Progenitor cell of endocrine pancreas (in vitro differentiated cells): ENCODE measurements at regions not wholly inside any gene's neighbourhood (a gene's known extent, or its start where the extent isn't known, plus 50 kb on each side); places are given as distances from the start of the nearest gene placed in this dataset.
"Not testable (repeated sequence)": the region's sequence is repeated elsewhere in the genome, so short reads cannot be mapped to it uniquely, and the experiment has no call there.

Experiments
- DNase-seq: peaks from one replicate; pipeline ENCODE4 v3.0.0; 2021; ENCODE audit warnings: low spot score; ENCODE audit not compliant: unreplicated experiment
- H3K27ac Mint-ChIP-seq: 2 replicates; pipeline ENCODE4 v1.8.0; 2021; ENCODE audit warnings: mild to moderate bottlenecking, moderate library complexity, mixed read lengths
- H3K27me3 Mint-ChIP-seq: 2 replicates; pipeline ENCODE4 v1.8.0; 2021; ENCODE audit warnings: mixed read lengths
- H3K36me3 Mint-ChIP-seq: 2 replicates; pipeline ENCODE4 v1.8.0; 2022; ENCODE audit warnings: mixed read lengths; ENCODE audit not compliant: insufficient read depth
- H3K4me1 Mint-ChIP-seq: 2 replicates; pipeline ENCODE4 v1.8.0; 2021; ENCODE audit warnings: low read depth, mixed read lengths
- H3K4me3 Mint-ChIP-seq: 2 replicates; pipeline ENCODE4 v1.8.0; 2021; ENCODE audit warnings: low read depth, mild to moderate bottlenecking, moderate library complexity, mixed read lengths
- H3K9me3 Mint-ChIP-seq: 2 replicates; pipeline ENCODE4 v1.8.0; 2021; ENCODE audit warnings: low read depth, mixed read lengths
- TF ChIP-seq, protein P1 (sequence below): fragments of 200-600 bp; sonication (generic); IDR thresholded peaks from one replicate; pipeline ENCODE4 v1.5.0; 2021; ENCODE audit warnings: antibody characterized with exemption, mild to moderate bottlenecking; ENCODE audit not compliant: unreplicated experiment

DNA sequence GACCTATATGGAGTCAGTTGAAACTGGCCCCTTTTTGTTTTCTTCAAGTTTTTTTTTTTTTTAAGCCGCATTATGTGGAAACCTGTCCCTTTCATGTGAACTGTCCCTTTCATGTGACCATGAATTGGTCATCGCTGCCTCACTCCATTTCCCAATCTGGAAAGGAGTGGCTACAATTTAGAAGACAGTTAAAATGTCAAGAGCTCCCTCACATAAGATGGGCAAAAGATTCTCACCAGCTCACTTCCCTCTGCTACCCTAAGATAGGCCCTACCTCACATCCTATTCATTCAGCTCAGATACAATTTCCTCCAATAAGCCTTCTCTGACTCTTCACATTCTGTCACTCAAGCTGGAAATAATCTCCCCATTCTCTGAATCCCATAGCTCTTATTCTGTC, 111.3 kb upstream of the BCL6 start:
- no peak overlapping the region for H3K27ac Mint-ChIP-seq
- TF ChIP-seq, protein P1, sequence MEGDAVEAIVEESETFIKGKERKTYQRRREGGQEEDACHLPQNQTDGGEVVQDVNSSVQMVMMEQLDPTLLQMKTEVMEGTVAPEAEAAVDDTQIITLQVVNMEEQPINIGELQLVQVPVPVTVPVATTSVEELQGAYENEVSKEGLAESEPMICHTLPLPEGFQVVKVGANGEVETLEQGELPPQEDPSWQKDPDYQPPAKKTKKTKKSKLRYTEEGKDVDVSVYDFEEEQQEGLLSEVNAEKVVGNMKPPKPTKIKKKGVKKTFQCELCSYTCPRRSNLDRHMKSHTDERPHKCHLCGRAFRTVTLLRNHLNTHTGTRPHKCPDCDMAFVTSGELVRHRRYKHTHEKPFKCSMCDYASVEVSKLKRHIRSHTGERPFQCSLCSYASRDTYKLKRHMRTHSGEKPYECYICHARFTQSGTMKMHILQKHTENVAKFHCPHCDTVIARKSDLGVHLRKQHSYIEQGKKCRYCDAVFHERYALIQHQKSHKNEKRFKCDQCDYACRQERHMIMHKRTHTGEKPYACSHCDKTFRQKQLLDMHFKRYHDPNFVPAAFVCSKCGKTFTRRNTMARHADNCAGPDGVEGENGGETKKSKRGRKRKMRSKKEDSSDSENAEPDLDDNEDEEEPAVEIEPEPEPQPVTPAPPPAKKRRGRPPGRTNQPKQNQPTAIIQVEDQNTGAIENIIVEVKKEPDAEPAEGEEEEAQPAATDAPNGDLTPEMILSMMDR: no peak
- H3K4me1 Mint-ChIP-seq: peaks cover 6% of the 10 kb centered on the region
- no peak for DNase-seq
- peaks cover 7% of the 10 kb centered on the region for H3K36me3 Mint-ChIP-seq
- no peak overlapping the region for H3K4me3 Mint-ChIP-seq
- no peaks in the 10 kb centered on the region for H3K27me3 Mint-ChIP-seq
- peaks cover 11% of the 10 kb centered on the region for H3K9me3 Mint-ChIP-seq

DNA sequence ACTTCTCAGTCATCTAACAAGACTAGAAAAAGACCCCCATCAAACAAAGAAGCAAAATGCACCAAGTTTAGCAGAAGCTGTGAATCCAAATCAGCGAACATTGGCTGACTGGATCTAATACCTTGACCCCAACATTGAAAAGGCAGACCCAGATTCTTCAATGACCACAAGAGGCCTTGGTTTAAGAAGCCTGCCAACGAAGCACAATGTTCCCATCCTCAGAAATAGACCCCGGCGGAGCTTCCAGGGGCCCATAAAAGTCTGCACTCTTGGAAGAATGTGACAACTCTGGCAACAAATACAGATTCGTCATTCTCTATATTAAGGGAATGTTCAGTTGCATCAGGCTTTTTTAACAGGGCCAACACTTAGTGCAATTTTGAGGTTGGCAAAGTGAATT, 112.8 kb upstream of the BCL6 start:
- no peak overlapping the region for H3K27ac Mint-ChIP-seq
- no peak overlapping the region for H3K4me3 Mint-ChIP-seq
- peaks cover 6% of the 10 kb centered on the region for H3K4me1 Mint-ChIP-seq
- peaks cover 11% of the 10 kb centered on the region for H3K36me3 Mint-ChIP-seq
- peaks cover 16% of the 10 kb centered on the region for H3K9me3 Mint-ChIP-seq
- H3K27me3 Mint-ChIP-seq: no peaks in the 10 kb centered on the region
- DNase-seq: no peak
- TF ChIP-seq, protein P1: no peak

DNA sequence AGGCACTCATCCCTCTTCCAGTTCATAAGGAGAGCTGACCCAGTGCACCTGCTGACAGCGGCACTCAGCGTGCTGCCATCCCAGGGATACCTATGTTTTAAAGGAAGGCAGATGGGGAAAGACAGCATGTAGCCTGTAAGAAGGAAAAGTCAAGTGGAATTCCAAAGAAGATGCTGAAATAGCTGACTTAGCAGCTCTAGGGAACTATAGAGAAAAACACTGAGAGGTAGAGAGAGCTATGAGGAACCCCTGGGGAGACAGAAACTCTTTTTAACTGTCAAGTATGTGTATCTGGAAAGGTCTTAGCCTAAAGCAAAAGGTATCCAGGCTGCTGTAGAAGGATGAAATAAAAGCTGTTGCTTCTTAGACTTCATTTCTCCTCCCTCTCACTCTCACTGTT, 113.4 kb upstream of the BCL6 start:
- H3K36me3 Mint-ChIP-seq: peaks cover 11% of the 10 kb centered on the region
- H3K27ac Mint-ChIP-seq: no peak overlapping the region
- TF ChIP-seq, protein P1: no peak
- no peak for DNase-seq
- peaks cover 16% of the 10 kb centered on the region for H3K9me3 Mint-ChIP-seq
- H3K27me3 Mint-ChIP-seq: no peaks in the 10 kb centered on the region
- no peak overlapping the region for H3K4me3 Mint-ChIP-seq
- peaks cover 6% of the 10 kb centered on the region for H3K4me1 Mint-ChIP-seq

DNA sequence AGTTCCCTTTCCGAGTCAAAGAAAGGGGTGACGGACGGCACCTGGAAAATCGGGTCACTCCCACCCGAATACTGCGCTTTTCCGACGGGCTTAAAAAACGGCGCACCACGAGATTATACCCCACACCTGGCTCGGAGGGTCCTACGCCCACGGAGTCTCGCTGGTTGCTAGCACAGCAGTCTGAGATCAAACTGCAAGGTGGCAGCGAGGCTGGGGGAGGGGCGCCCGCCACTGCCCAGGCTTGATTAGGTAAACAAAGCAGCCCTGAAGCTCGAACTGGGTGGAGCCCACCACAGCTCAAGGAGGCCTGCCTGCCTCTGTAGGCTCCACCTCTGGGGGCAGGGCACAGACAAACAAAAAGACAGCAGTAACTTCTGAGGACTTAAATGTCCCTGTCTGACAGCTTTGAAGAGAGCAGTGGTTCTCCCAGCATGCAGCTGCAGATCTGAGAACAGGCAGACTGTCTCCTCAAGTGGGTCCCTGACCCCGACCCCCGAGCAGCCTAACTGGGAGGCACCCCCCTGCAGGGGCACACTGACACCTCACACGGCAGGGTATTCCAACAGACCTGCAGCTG, 117.5 kb upstream of the BCL6 start:
- peak; percentile 23 for DNase-seq
- not testable (repeated sequence) for H3K4me1 Mint-ChIP-seq, H3K27me3 Mint-ChIP-seq
- Mint-ChIP-seq H3K36me3 (peaks cover 13% of the 10 kb centered on the region), H3K27ac (peak overlapping the region; percentile 96), H3K9me3 (peaks cover 23% of the 10 kb centered on the region), H3K4me3 (peak overlapping the region; percentile 91)

DNA sequence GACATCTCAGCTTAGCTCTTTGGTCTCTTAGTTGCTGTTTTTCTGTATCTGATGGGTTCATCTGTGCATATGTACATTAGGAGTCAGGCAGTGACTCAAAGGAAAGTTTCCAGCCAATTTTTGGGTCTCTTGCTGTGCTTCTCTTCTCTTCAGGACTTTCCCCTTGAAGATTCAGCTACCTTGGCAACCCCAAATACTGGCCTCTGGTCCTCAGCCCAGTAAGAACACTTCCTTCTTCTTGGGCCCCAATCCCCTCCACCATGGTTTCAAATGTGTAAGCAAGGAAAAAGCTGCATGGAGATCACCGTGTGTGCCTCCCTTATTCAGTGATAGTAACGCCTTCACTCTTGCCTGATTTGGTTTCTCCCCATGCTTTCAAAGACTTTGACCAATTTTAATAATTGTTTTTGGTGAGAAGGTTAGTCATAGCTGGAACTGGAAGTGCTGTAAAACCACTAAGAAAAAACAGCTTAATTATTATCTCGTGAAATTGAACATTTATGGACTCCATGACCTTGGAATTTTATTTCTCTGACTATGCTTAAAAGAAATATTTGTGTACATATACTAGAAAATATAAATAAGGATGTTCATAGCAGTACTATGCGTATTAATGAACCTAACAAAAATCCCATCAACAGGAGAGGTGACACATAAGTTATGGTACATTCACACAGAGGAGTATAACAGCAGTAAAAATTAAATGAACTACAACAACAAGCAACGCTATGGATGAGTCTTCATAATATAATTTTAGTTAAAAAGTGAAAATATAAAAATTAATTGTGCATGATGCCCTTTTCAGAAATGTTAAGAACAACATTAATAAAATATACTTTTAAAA, 125.3 kb upstream of the BCL6 start:
- H3K36me3 Mint-ChIP-seq: peaks cover 4% of the 10 kb centered on the region
- H3K4me3 Mint-ChIP-seq: no peak overlapping the region
- TF ChIP-seq, protein P1: no peak
- H3K27me3 Mint-ChIP-seq: no peaks in the 10 kb centered on the region
- peaks cover 3% of the 10 kb centered on the region for H3K9me3 Mint-ChIP-seq
- H3K4me1 Mint-ChIP-seq: peaks cover 5% of the 10 kb centered on the region
- DNase-seq: no peak
- H3K27ac Mint-ChIP-seq: no peak overlapping the region

DNA sequence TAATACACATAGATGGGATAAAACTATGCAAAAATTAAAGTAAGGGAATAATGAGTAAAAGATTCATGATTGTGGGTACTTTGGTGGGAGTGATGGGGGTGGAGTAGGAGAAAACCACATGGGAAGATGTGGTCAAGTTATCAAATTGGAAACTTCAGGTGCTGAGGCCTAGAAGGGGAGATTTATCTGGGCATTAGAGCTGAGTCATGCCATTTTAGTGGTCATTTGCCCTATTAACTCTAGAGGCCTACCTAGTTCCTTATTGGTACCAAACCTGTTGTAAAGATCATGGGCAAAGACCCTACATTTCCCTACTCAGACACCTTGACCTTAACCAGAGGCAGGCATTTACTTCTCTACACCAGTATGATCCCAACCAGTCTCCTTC, 125.9 kb upstream of the BCL6 start:
- no peak for DNase-seq
- Mint-ChIP-seq H3K27ac (no peak overlapping the region), H3K4me1 (peaks cover 5% of the 10 kb centered on the region), H3K36me3 (peaks cover 4% of the 10 kb centered on the region), H3K4me3 (no peak overlapping the region), H3K9me3 (peaks cover 3% of the 10 kb centered on the region), H3K27me3 (no peaks in the 10 kb centered on the region)
- TF ChIP-seq, protein P1: no peak
